Neuronal stem cell (in vitro differentiated cells): ENCODE measurements at regions not wholly inside any gene's neighbourhood (a gene's known extent, or its start where the extent isn't known, plus 50 kb on each side); places are given as distances from the start of the nearest gene placed in this dataset.

Experiments
- DNase-seq: peaks from one replicate; pipeline ENCODE4 v3.0.0-alpha.2; 2013; ENCODE audit warnings: low spot score
- H2AFZ ChIP-seq: one replicate; pipeline ENCODE4 v1.6.1; 2013; ENCODE audit warnings: mild to moderate bottlenecking, low read length, inconsistent platforms
- H2AK5ac ChIP-seq: 2 replicates; pipeline ENCODE4 v1.6.1; 2013; ENCODE audit warnings: low read depth, mild to moderate bottlenecking, inconsistent platforms, low read length, moderate library complexity, mixed read lengths
- H2BK120ac ChIP-seq: 2 replicates; pipeline ENCODE4 v1.6.1; 2013; ENCODE audit warnings: low read depth, mild to moderate bottlenecking, inconsistent platforms, low read length, moderate library complexity, mixed read lengths
- H2BK12ac ChIP-seq: one replicate; pipeline ENCODE4 v1.6.1; 2013; ENCODE audit warnings: low read length, inconsistent platforms
- H2BK15ac ChIP-seq: 2 replicates; pipeline ENCODE4 v1.6.1; 2013; ENCODE audit warnings: mild to moderate bottlenecking, low read length, inconsistent platforms, mixed read lengths
- H2BK5ac ChIP-seq: one replicate; pipeline ENCODE4 v1.6.1; 2013; ENCODE audit warnings: inconsistent platforms, mild to moderate bottlenecking, low read length, moderate library complexity
- H3K14ac ChIP-seq: one replicate; pipeline ENCODE4 v1.6.1; 2013; ENCODE audit warnings: low read length, inconsistent platforms
- H3K18ac ChIP-seq: 2 replicates; pipeline ENCODE4 v1.6.1; 2013; ENCODE audit warnings: low read length, inconsistent platforms
- H3K23ac ChIP-seq: 2 replicates; pipeline ENCODE4 v1.6.1; 2013; ENCODE audit warnings: low read depth, mild to moderate bottlenecking, mixed read lengths, low read length, inconsistent platforms; ENCODE audit not compliant: poor library complexity
- H3K27ac ChIP-seq: replicated peaks from 3 replicates; pipeline ENCODE4 v1.5.1; 2013; ENCODE audit warnings: low read length, inconsistent platforms
- H3K27me3 ChIP-seq, 3 experiments: 2 replicates each; pipeline ENCODE4 v1.6.1; 2013; ENCODE audit warnings: low read length in 3 of 3, mild to moderate bottlenecking in 2 of 3, inconsistent platforms in 1 of 3, low read depth in 1 of 3, mixed read lengths in 1 of 3, moderate library complexity in 1 of 3; ENCODE audit not compliant: control insufficient read depth in 3 of 3, insufficient read depth in 3 of 3
- H3K36me3 ChIP-seq, 2 donors: replicated peaks in 1 of 2; 2 replicates each; pipeline ENCODE4 v1.6.1; 2013; ENCODE audit warnings: low read length in 2 of 2; ENCODE audit not compliant: control insufficient read depth in 2 of 2, insufficient read depth in 2 of 2
- H3K4ac ChIP-seq: 2 replicates; pipeline ENCODE4 v1.6.1; 2013; ENCODE audit warnings: inconsistent platforms, mild to moderate bottlenecking, low read length, moderate library complexity
- H3K4me1 ChIP-seq, 2 donors: 1 replicate in 1 of 2; 2 replicates in 1 of 2; pipeline ENCODE4 v1.6.1; 2013; ENCODE audit warnings: low read length in 2 of 2, low read depth in 1 of 2; ENCODE audit not compliant: control insufficient read depth in 2 of 2, insufficient read depth in 1 of 2
- H3K4me2 ChIP-seq: one replicate; pipeline ENCODE4 v1.6.1; 2013; ENCODE audit warnings: mild to moderate bottlenecking, low read length, inconsistent platforms; ENCODE audit not compliant: insufficient read depth, poor library complexity, severe bottlenecking
- H3K4me3 ChIP-seq, 2 donors: 2 replicates each; pipeline ENCODE4 v1.5.1; 2013; ENCODE audit warnings: low read length in 2 of 2, mild to moderate bottlenecking in 2 of 2, inconsistent platforms in 1 of 2, moderate library complexity in 1 of 2
- H3K79me1 ChIP-seq: one replicate; pipeline ENCODE4 v1.6.1; 2013; ENCODE audit warnings: low read depth, mild to moderate bottlenecking, inconsistent platforms, low read length, moderate library complexity
- H3K9ac ChIP-seq: one replicate; pipeline ENCODE4 v1.6.1; 2013; ENCODE audit warnings: mild to moderate bottlenecking, low read depth, low read length, inconsistent platforms; ENCODE audit not compliant: poor library complexity
- H3K9me3 ChIP-seq, 2 donors: replicated peaks in 1 of 2; 2 replicates each; pipeline versions ENCODE3 to v1.6.1; 2013; ENCODE audit warnings: low read length in 2 of 2, mild to moderate bottlenecking in 2 of 2, inconsistent platforms in 1 of 2, low read depth in 1 of 2, mixed read lengths in 1 of 2, moderate library complexity in 1 of 2; ENCODE audit not compliant: control insufficient read depth in 2 of 2, insufficient read depth in 1 of 2
- H4K8ac ChIP-seq: one replicate; pipeline ENCODE4 v1.6.1; 2013; ENCODE audit warnings: low read depth, mild to moderate bottlenecking, inconsistent platforms, low read length, moderate library complexity
- H4K91ac ChIP-seq: one replicate; pipeline ENCODE4 v1.6.1; 2013; ENCODE audit warnings: low read length, low read depth, mild to moderate bottlenecking, inconsistent platforms; ENCODE audit not compliant: poor library complexity
- WGBS, 2 donors: extraction: QIAGEN DNeasy Blood & Tissue Kit; methylation state at CpG; one replicate each; pipeline ENCODE4 v1.1.7; 2013; ENCODE audit warnings: missing lambda C conversion rate in 2 of 2, mixed read lengths in 1 of 2; ENCODE audit not compliant: insufficient read length in 2 of 2, insufficient replicate concordance in 1 of 2; ENCODE audit errors: extremely low coverage in 2 of 2; 5-methylcytosine and 5-hydroxymethylcytosine counted together

GRCh38 chr12:47021298-47021697 is 58.1 kb upstream of the PCED1B start:
- Histone ChIP-seq H2BK15ac (no peak overlapping the region), H3K27me3 (no peaks in the 10 kb centered on the region), H3K4me2 (no peak overlapping the region), H3K23ac (no peak overlapping the region), H3K9me3 (no peaks in the 10 kb centered on the region), H3K4me3 (no peak overlapping the region), H3K18ac (no peak overlapping the region), H2BK5ac (no peak overlapping the region), H3K4me1 (no peaks in the 10 kb centered on the region), H4K91ac (no peak overlapping the region), H2AFZ (no peak overlapping the region), H4K8ac (no peak overlapping the region), H2BK12ac (no peak overlapping the region), H3K4ac (no peak overlapping the region), H3K36me3 (no peaks in the 10 kb centered on the region), H3K27ac (no peak overlapping the region), H2AK5ac (no peak overlapping the region), H2BK120ac (no peak overlapping the region), H3K14ac (no peak overlapping the region), H3K79me1 (no peaks in the 10 kb centered on the region), H3K9ac (no peak overlapping the region)
- peak; percentile 65 for DNase-seq
- no CpG with 5 or more reads among the region's 2 CpGs for WGBS, 2 donors

- H2AFZ ChIP-seq: no peak overlapping the region
- no peak overlapping the region for H3K4me3 ChIP-seq
- H3K27ac ChIP-seq: no peak overlapping the region
- no peak overlapping the region for H2BK15ac ChIP-seq
- no peak for DNase-seq
- H3K79me1 ChIP-seq: no peaks in the 10 kb centered on the region
- no peak overlapping the region for H3K4me2 ChIP-seq
- H2AK5ac ChIP-seq: no peak overlapping the region
- H4K91ac ChIP-seq: no peak overlapping the region
- no peak overlapping the region for H3K4ac ChIP-seq
- H3K4me1 ChIP-seq: no peaks in the 10 kb centered on the region
- no peak overlapping the region for H2BK120ac ChIP-seq
- H2BK5ac ChIP-seq: no peak overlapping the region
- no peak overlapping the region for H3K23ac ChIP-seq
- H3K14ac ChIP-seq: no peak overlapping the region
- no peak overlapping the region for H2BK12ac ChIP-seq
- no peaks in the 10 kb centered on the region for H3K27me3 ChIP-seq
- no peaks in the 10 kb centered on the region for H3K36me3 ChIP-seq
- H3K18ac ChIP-seq: no peak overlapping the region
- H3K9me3 ChIP-seq: no peaks in the 10 kb centered on the region
- no peak overlapping the region for H4K8ac ChIP-seq
- no peak overlapping the region for H3K9ac ChIP-seq
- WGBS, 2 donors: no CpG with 5 or more reads among the region's 2 CpGs
Observed at GRCh38 chr12:47022296-47022695, 57.1 kb upstream of the PCED1B start.

GRCh38 chr12:47023311-47023710 is 56.1 kb upstream of the PCED1B start:
- no peak overlapping the region for H2BK12ac ChIP-seq
- no peak overlapping the region for H2BK120ac ChIP-seq
- no peak overlapping the region for H3K4me2 ChIP-seq
- H3K4me3 ChIP-seq: no peak overlapping the region
- H3K9me3 ChIP-seq: no peaks in the 10 kb centered on the region
- no peak overlapping the region for H4K8ac ChIP-seq
- no peak overlapping the region for H3K4ac ChIP-seq
- H3K18ac ChIP-seq: no peak overlapping the region
- no peak overlapping the region for H3K27ac ChIP-seq
- no peak overlapping the region for H2BK5ac ChIP-seq
- no peaks in the 10 kb centered on the region for H3K27me3 ChIP-seq
- H3K36me3 ChIP-seq: no peaks in the 10 kb centered on the region
- H2AFZ ChIP-seq: no peak overlapping the region
- H4K91ac ChIP-seq: no peak overlapping the region
- no peak for DNase-seq
- H3K9ac ChIP-seq: no peak overlapping the region
- no peaks in the 10 kb centered on the region for H3K4me1 ChIP-seq
- no peak overlapping the region for H2AK5ac ChIP-seq
- H3K23ac ChIP-seq: no peak overlapping the region
- H3K14ac ChIP-seq: no peak overlapping the region
- no peaks in the 10 kb centered on the region for H3K79me1 ChIP-seq
- H2BK15ac ChIP-seq: no peak overlapping the region
- WGBS, 2 donors: no CpG with 5 or more reads among the region's 3 CpGs

GRCh38 chr12:47023953-47024352 is 55.5 kb upstream of the PCED1B start:
- DNase-seq: no peak
- no peak overlapping the region for H4K8ac ChIP-seq
- no peak overlapping the region for H3K4me2 ChIP-seq
- H3K18ac ChIP-seq: no peak overlapping the region
- H2BK120ac ChIP-seq: no peak overlapping the region
- H3K4me3 ChIP-seq: no peak overlapping the region
- H2BK5ac ChIP-seq: no peak overlapping the region
- H3K4ac ChIP-seq: no peak overlapping the region
- H2BK12ac ChIP-seq: no peak overlapping the region
- H3K9me3 ChIP-seq: no peaks in the 10 kb centered on the region
- no peaks in the 10 kb centered on the region for H3K27me3 ChIP-seq
- no peaks in the 10 kb centered on the region for H3K79me1 ChIP-seq
- H3K27ac ChIP-seq: no peak overlapping the region
- H3K14ac ChIP-seq: no peak overlapping the region
- no peak overlapping the region for H4K91ac ChIP-seq
- no peak overlapping the region for H3K9ac ChIP-seq
- no peak overlapping the region for H3K23ac ChIP-seq
- H2AK5ac ChIP-seq: no peak overlapping the region
- H3K4me1 ChIP-seq: no peaks in the 10 kb centered on the region
- no peak overlapping the region for H2BK15ac ChIP-seq
- no CpG with 5 or more reads among the region's 6 CpGs for WGBS, 2 donors
- H3K36me3 ChIP-seq: no peaks in the 10 kb centered on the region
- no peak overlapping the region for H2AFZ ChIP-seq
